PC-3 (cell line): ENCODE measurements at regions not wholly inside any gene's neighbourhood (a gene's known extent, or its start where the extent isn't known, plus 50 kb on each side); places are given as distances from the start of the nearest gene placed in this dataset.
"Not testable (repeated sequence)": the region's sequence is repeated elsewhere in the genome, so short reads cannot be mapped to it uniquely, and the experiment has no call there.

Experiments
- ATAC-seq: fragments of 200-7000 bp; cut with Tn5 transposase; 2 replicates; pipeline ENCODE4 v1.9.1; 2020; ENCODE audit warnings: mild to moderate bottlenecking, moderate library complexity
- BruUV-seq: library from RNA; stranded (reverse); fragments of 400-500 nt; replicated peaks from 2 replicates; lab custom pipeline; 2021; lab: Mats Ljungman, UMichigan
- CTCF ChIA-PET: fragments of 300-600 bp; sonication (Branson Sonifier 250); formaldehyde crosslinking; loops from one replicate; lab custom pipeline; 2022; ENCODE audit warnings: antibody characterized with exemption; lab: Charles Lee
- POLR2A ChIA-PET: fragments of 300-600 bp; sonication (Branson Sonifier 250); formaldehyde crosslinking; loops from one replicate; lab custom pipeline; 2022; ENCODE audit warnings: antibody characterized with exemption; ENCODE audit not compliant: unreplicated experiment; lab: Charles Lee
- DNase-seq: peaks from one replicate; pipeline ENCODE4 v3.0.0-alpha.2; 2015
- H2AFZ ChIP-seq: fragments of 300-600 bp; sonication (generic); 2 replicates; pipeline ENCODE4 v1.6.0; 2016; ENCODE audit warnings: antibody characterized with exemption, low read length
- H3F3A ChIP-seq: fragments of 300-600 bp; sonication (generic); one replicate; pipeline ENCODE4 v1.6.0; 2017; ENCODE audit warnings: antibody characterized with exemption, low read length, control low read depth, mild to moderate bottlenecking; ENCODE audit not compliant: unreplicated experiment
- H3K27ac ChIP-seq: fragments of 300-600 bp; sonication (generic); 2 replicates; pipeline ENCODE4 v1.5.1; 2016; ENCODE audit warnings: mild to moderate bottlenecking, low read length
- H3K27me3 ChIP-seq: fragments of 300-600 bp; sonication (generic); 2 replicates; pipeline ENCODE4 v1.6.1; 2016; ENCODE audit warnings: low read length, mixed read lengths
- H3K36me3 ChIP-seq: fragments of 300-600 bp; sonication (generic); 2 replicates; pipeline ENCODE4 v1.6.1; 2016; ENCODE audit warnings: low read depth, mixed run types, low read length, mixed read lengths
- H3K4me1 ChIP-seq: fragments of 300-600 bp; sonication (generic); 2 replicates; pipeline ENCODE4 v1.5.1; 2016; ENCODE audit warnings: low read length; ENCODE audit not compliant: insufficient read depth
- H3K4me2 ChIP-seq: fragments of 300-600 bp; sonication (generic); 2 replicates; pipeline ENCODE4 v1.6.0; 2016; ENCODE audit warnings: low read length
- H3K4me3 ChIP-seq: fragments of 300-600 bp; sonication (generic); 2 replicates; pipeline ENCODE4 v1.5.1; 2016; ENCODE audit warnings: mild to moderate bottlenecking, low read length, mixed read lengths
- H3K79me2 ChIP-seq: fragments of 300-600 bp; sonication (generic); 2 replicates; pipeline ENCODE4 v1.6.1; 2017; ENCODE audit warnings: low read length, mixed read lengths
- H3K9ac ChIP-seq: fragments of 300-600 bp; sonication (generic); 2 replicates; pipeline ENCODE4 v1.6.0; 2016; ENCODE audit warnings: mild to moderate bottlenecking, low read length
- H3K9me2 ChIP-seq: fragments of 300-600 bp; sonication (generic); replicated peaks from 2 replicates; pipeline ENCODE4 v1.6.1; 2016; ENCODE audit warnings: mixed run types, low read length, mixed read lengths
- H3K9me3 ChIP-seq: fragments of 300-600 bp; sonication (generic); 2 replicates; pipeline ENCODE4 v1.6.1; 2016; ENCODE audit warnings: low read length, mixed read lengths
- H4K20me1 ChIP-seq: fragments of 300-600 bp; sonication (generic); 2 replicates; pipeline ENCODE4 v1.6.1; 2016; ENCODE audit warnings: low read length, mixed read lengths
- intact Hi-C: fragments of 100-400 bp; cut with micrococcal nuclease; formaldehyde crosslinking; loops from 2 replicates; pipeline ENCODE4 v1.9.0; 2023

- H3K9me2 ChIP-seq, H3K9ac ChIP-seq, DNase-seq, H3F3A ChIP-seq, POLR2A ChIA-PET, H2AFZ ChIP-seq, H4K20me1 ChIP-seq, H3K4me3 ChIP-seq, CTCF ChIA-PET, H3K4me1 ChIP-seq, H3K79me2 ChIP-seq, intact Hi-C loops, H3K36me3 ChIP-seq, H3K27ac ChIP-seq, BruUV-seq, H3K9me3 ChIP-seq, H3K27me3 ChIP-seq, H3K4me2 ChIP-seq: not testable (repeated sequence)
- ATAC-seq, result peak; percentile 66
These were observed 80.6 kb upstream of the NBPF20 start for GRCh38 chr1:145505663-145506647.

GRCh38 chr1:145504834-145505413 is 79.5 kb upstream of the NBPF20 start:
- H3K4me3 ChIP-seq, H3K4me2 ChIP-seq, H3K27ac ChIP-seq, H3K79me2 ChIP-seq, H3K9ac ChIP-seq, H3K9me2 ChIP-seq, H4K20me1 ChIP-seq, DNase-seq, H3K27me3 ChIP-seq, H3K36me3 ChIP-seq, BruUV-seq, POLR2A ChIA-PET, intact Hi-C loops, H3K4me1 ChIP-seq, H3K9me3 ChIP-seq, H2AFZ ChIP-seq, H3F3A ChIP-seq, CTCF ChIA-PET: not testable (repeated sequence)
- ATAC-seq, result peak; percentile 11; the same call in 1 of the 2 replicates

- H3K4me1 ChIP-seq, H3K9me3 ChIP-seq, H3K4me2 ChIP-seq, H3K36me3 ChIP-seq, H3F3A ChIP-seq, ATAC-seq, H3K79me2 ChIP-seq, DNase-seq, POLR2A ChIA-PET, H3K9ac ChIP-seq, CTCF ChIA-PET, H3K27me3 ChIP-seq, H4K20me1 ChIP-seq, BruUV-seq, intact Hi-C loops, H3K27ac ChIP-seq, H3K9me2 ChIP-seq, H3K4me3 ChIP-seq, H2AFZ ChIP-seq: not testable (repeated sequence)
These were observed 78.9 kb upstream of the NBPF20 start for GRCh38 chr1:145504310-145504709.

GRCh38 chr1:145500251-145500650 is 74.8 kb upstream of the NBPF20 start:
- CTCF ChIA-PET, intact Hi-C loops: not testable (repeated sequence)
- ATAC-seq, result peak; percentile 41; the same call in 1 of the 2 replicates

GRCh38 chr1:145495077-145495871 is 69.9 kb upstream of the NBPF20 start:
- H2AFZ ChIP-seq, intact Hi-C loops, H3K9me2 ChIP-seq, H3K27me3 ChIP-seq, H3K4me2 ChIP-seq, CTCF ChIA-PET, H3F3A ChIP-seq, H3K36me3 ChIP-seq, H3K9ac ChIP-seq, H3K79me2 ChIP-seq, H3K9me3 ChIP-seq, H4K20me1 ChIP-seq, POLR2A ChIA-PET, H3K27ac ChIP-seq, DNase-seq, H3K4me1 ChIP-seq, BruUV-seq, H3K4me3 ChIP-seq: not testable (repeated sequence)
- peak; percentile 86 for ATAC-seq

More at GRCh38 chr1:145500251-145500650, 74.8 kb upstream of the NBPF20 start:
- H2AFZ ChIP-seq, H3K27ac ChIP-seq, H3K79me2 ChIP-seq, DNase-seq, H3K9me2 ChIP-seq, H3K4me1 ChIP-seq, H3K4me3 ChIP-seq, H4K20me1 ChIP-seq, H3K27me3 ChIP-seq, H3K36me3 ChIP-seq, H3K4me2 ChIP-seq, H3K9me3 ChIP-seq, H3K9ac ChIP-seq, POLR2A ChIA-PET, H3F3A ChIP-seq: not testable (repeated sequence)
- TSS peak; percentile 100 for BruUV-seq

GRCh38 chr1:145488193-145488933 is 63.0 kb upstream of the NBPF20 start:
- H3F3A ChIP-seq, H3K27ac ChIP-seq, H3K79me2 ChIP-seq, H3K9me3 ChIP-seq, H3K27me3 ChIP-seq, H3K9ac ChIP-seq, H3K4me1 ChIP-seq, H3K36me3 ChIP-seq, H3K4me2 ChIP-seq, BruUV-seq, H4K20me1 ChIP-seq, H2AFZ ChIP-seq, CTCF ChIA-PET, intact Hi-C loops, H3K9me2 ChIP-seq, H3K4me3 ChIP-seq, DNase-seq, POLR2A ChIA-PET, ATAC-seq: not testable (repeated sequence)
